B cell (primary cell): ENCODE measurements at regions not wholly inside any gene's neighbourhood (a gene's known extent, or its start where the extent isn't known, plus 50 kb on each side); places are given as distances from the start of the nearest gene placed in this dataset.

Source experiments
- ATAC-seq: fragments of 200-7000 bp; cut with Tn5 transposase; one replicate; pipeline ENCODE4 v1.10.0; 2021; ENCODE audit warnings: low read depth, mild to moderate bottlenecking, moderate number of reproducible peaks, moderate library complexity
- CTCF ChIA-PET: fragments of 350-600 bp; sonication (Branson Sonifier 250); formaldehyde crosslinking; loops from one replicate; lab custom pipeline; 2021; ENCODE audit warnings: antibody characterized with exemption, inconsistent platforms; lab: Charles Lee
- POLR2A ChIA-PET: fragments of 350-600 bp; sonication (Branson Sonifier 250); formaldehyde crosslinking; loops from one replicate; lab custom pipeline; 2021; ENCODE audit warnings: antibody characterized with exemption; lab: Charles Lee
- DNase-seq: peaks from one replicate; pipeline ENCODE4 v3.0.0; 2013
- H2AFZ ChIP-seq: 2 replicates; pipeline ENCODE4 v1.6.1; 2012; ENCODE audit warnings: mild to moderate bottlenecking, low read depth, low read length; ENCODE audit not compliant: insufficient read depth, poor library complexity, severe bottlenecking
- H3K27ac ChIP-seq, 2 donors: 1 replicate in 1 of 2; 2 replicates in 1 of 2; pipeline ENCODE4 v1.5.1; 2012 to 2013; ENCODE audit warnings: low read length in 2 of 2, mild to moderate bottlenecking in 2 of 2, moderate library complexity in 1 of 2
- H3K27me3 ChIP-seq, 4 experiments: fragments of 200-600 bp in 1 of 4; sonication (generic) in 1 of 4; replicated peaks in 1 of 4; 1 replicate in 2 of 4; 2 replicates in 2 of 4; pipeline versions ENCODE4 v1.6.1 to v1.7.0; 2013 to 2016; ENCODE audit warnings: low read length in 3 of 4, mild to moderate bottlenecking in 2 of 4, mixed read lengths in 1 of 4, moderate library complexity in 1 of 4; ENCODE audit not compliant: insufficient read depth in 4 of 4, control insufficient read depth in 3 of 4; ENCODE audit errors: control extremely low read depth in 1 of 4
- H3K36me3 ChIP-seq, 2 experiments: replicated peaks in 1 of 2; 1 replicate in 1 of 2; 2 replicates in 1 of 2; pipeline versions ENCODE4 v1.6.1 to v1.7.1; 2013; ENCODE audit warnings: low read length in 1 of 2; ENCODE audit not compliant: insufficient read depth in 2 of 2, control insufficient read depth in 1 of 2; ENCODE audit errors: control extremely low read depth in 1 of 2, extremely low read depth in 1 of 2
- H3K4me1 ChIP-seq, 2 donors: fragments of 200-600 bp in 1 of 2; sonication (generic) in 1 of 2; 1 replicate in 1 of 2; 2 replicates in 1 of 2; pipeline versions ENCODE4 v1.5.1 to v1.6.1; 2013 to 2017; ENCODE audit warnings: low read length in 2 of 2; ENCODE audit not compliant: control insufficient read depth in 2 of 2, insufficient read depth in 2 of 2
- H3K4me2 ChIP-seq: replicated peaks from 2 replicates; pipeline ENCODE3; 2012; ENCODE audit warnings: mild to moderate bottlenecking, low read depth, low read length; ENCODE audit not compliant: poor library complexity, severe bottlenecking
- H3K4me3 ChIP-seq, 5 experiments: fragments of 200-600 bp in 1 of 5; sonication (generic) in 1 of 5; 1 replicate in 3 of 5; 2 replicates in 2 of 5; pipeline versions ENCODE4 v1.5.1 to v1.7.0; 2011 to 2016; ENCODE audit warnings: low read length in 4 of 5, mild to moderate bottlenecking in 4 of 5, low read depth in 2 of 5, control low read depth in 1 of 5, moderate library complexity in 1 of 5; ENCODE audit not compliant: insufficient read depth in 1 of 5; ENCODE audit errors: control extremely low read depth in 1 of 5, extremely low read depth in 1 of 5
- H3K79me2 ChIP-seq: fragments of 200-600 bp; sonication (generic); one replicate; pipeline ENCODE4 v1.6.0; 2016; ENCODE audit warnings: low read length; ENCODE audit not compliant: control insufficient read depth, insufficient read depth
- H3K9ac ChIP-seq: fragments of 200-600 bp; sonication (generic); 2 replicates; pipeline ENCODE4 v1.6.1; 2017; ENCODE audit warnings: mild to moderate bottlenecking, low read length, moderate library complexity
- H3K9me3 ChIP-seq, 3 donors: one replicate each; pipeline versions ENCODE4 v1.6.1 to v1.7.1; 2013; ENCODE audit warnings: low read length in 2 of 3; ENCODE audit not compliant: control insufficient read depth in 2 of 3, insufficient read depth in 1 of 3; ENCODE audit errors: control extremely low read depth in 1 of 3
- H4K20me1 ChIP-seq: 2 replicates; pipeline ENCODE4 v1.6.0; 2012; ENCODE audit warnings: mild to moderate bottlenecking, low read length; ENCODE audit not compliant: insufficient read depth, control insufficient read depth, poor library complexity, severe bottlenecking
- H3K27ac Mint-ChIP-seq: one replicate; pipeline ENCODE4 v1.8.0; 2021; ENCODE audit warnings: mixed read lengths
- H3K27me3 Mint-ChIP-seq: one replicate; pipeline ENCODE4 v1.8.0; 2021; ENCODE audit warnings: mixed read lengths
- H3K4me1 Mint-ChIP-seq: one replicate; pipeline ENCODE4 v1.8.0; 2021; ENCODE audit warnings: mixed read lengths
- H3K4me3 Mint-ChIP-seq: one replicate; pipeline ENCODE4 v1.8.0; 2021; ENCODE audit warnings: mixed read lengths
- H3K9me3 Mint-ChIP-seq: one replicate; pipeline ENCODE4 v1.8.0; 2022; ENCODE audit warnings: mixed read lengths; ENCODE audit not compliant: insufficient read depth
- EZH2 ChIP-seq: IDR thresholded peaks from 2 replicates; pipeline ENCODE4 v1.6.1; 2012; ENCODE audit warnings: borderline replicate concordance, low read depth, mild to moderate bottlenecking, moderate library complexity, low read length; ENCODE audit not compliant: insufficient read depth, poor library complexity, severe bottlenecking
- WGBS: methylation state at CpG from one replicate; pipeline ENCODE4 v1.1.5; 2013; ENCODE audit warnings: missing lambda C conversion rate; ENCODE audit not compliant: insufficient coverage; 5-methylcytosine and 5-hydroxymethylcytosine counted together
- intact Hi-C: fragments of 100-400 bp; cut with micrococcal nuclease; formaldehyde crosslinking; loops from one replicate; pipeline ENCODE4 v1.10.0; 2022
- TF ChIP-seq, protein P1 (sequence below): fragments of 200-600 bp; IDR thresholded peaks from one replicate; pipeline ENCODE4 v1.8.0; 2022; ENCODE audit warnings: antibody characterized with exemption, mild to moderate bottlenecking

DNA sequence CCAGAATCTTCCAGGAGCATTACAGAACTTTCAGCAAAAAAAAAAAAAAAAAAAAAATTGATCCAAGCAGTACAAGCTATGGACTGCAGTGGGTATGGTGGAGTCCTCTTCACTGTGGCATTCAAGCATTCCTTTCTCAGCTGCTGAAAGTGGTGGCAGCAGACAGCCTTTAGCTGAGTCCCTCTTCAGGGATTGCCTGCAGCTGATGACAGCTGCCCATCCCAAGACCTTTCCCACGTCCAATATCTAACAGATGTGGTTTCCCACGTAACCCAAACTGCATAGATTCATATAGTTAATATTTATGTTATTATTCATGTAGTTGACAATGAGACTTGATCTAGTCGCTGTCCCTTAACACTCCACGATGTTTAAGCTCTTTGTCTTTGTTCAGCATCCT lies 475.9 kb downstream of the TLE1 start:
- Histone ChIP-seq H3K9ac (no peak overlapping the region), H2AFZ (no peak overlapping the region), H3K4me1 (no peaks in the 10 kb centered on the region), H3K79me2 (no peaks in the 10 kb centered on the region), H3K4me2 (no peak overlapping the region), H3K4me3 (no peak overlapping the region), H3K27ac (no peak overlapping the region), H4K20me1 (no peaks in the 10 kb centered on the region), H3K9me3 (peaks cover 0 to 4% (median 2%) of the 10 kb centered on the region in 3 donors), H3K27me3 (no peaks in the 10 kb centered on the region), H3K36me3 (no peaks in the 10 kb centered on the region)
- H3K4me3 Mint-ChIP-seq = no peak overlapping the region
- H3K9me3 Mint-ChIP-seq = no peaks in the 10 kb centered on the region
- DNase-seq = no peak
- intact Hi-C loops = no loop called here
- ChIA-PET POLR2A (no interaction called here), CTCF (no interaction called here)
- no peak overlapping the region for H3K27ac Mint-ChIP-seq
- ATAC-seq = no peak
- H3K4me1 Mint-ChIP-seq = no peaks in the 10 kb centered on the region
- no CpG with 5 or more reads among the region's 4 CpGs for WGBS
- TF ChIP-seq EZH2 = no peak
- TF ChIP-seq, protein P1, sequence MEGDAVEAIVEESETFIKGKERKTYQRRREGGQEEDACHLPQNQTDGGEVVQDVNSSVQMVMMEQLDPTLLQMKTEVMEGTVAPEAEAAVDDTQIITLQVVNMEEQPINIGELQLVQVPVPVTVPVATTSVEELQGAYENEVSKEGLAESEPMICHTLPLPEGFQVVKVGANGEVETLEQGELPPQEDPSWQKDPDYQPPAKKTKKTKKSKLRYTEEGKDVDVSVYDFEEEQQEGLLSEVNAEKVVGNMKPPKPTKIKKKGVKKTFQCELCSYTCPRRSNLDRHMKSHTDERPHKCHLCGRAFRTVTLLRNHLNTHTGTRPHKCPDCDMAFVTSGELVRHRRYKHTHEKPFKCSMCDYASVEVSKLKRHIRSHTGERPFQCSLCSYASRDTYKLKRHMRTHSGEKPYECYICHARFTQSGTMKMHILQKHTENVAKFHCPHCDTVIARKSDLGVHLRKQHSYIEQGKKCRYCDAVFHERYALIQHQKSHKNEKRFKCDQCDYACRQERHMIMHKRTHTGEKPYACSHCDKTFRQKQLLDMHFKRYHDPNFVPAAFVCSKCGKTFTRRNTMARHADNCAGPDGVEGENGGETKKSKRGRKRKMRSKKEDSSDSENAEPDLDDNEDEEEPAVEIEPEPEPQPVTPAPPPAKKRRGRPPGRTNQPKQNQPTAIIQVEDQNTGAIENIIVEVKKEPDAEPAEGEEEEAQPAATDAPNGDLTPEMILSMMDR = no peak
- H3K27me3 Mint-ChIP-seq = no peaks in the 10 kb centered on the region

DNA sequence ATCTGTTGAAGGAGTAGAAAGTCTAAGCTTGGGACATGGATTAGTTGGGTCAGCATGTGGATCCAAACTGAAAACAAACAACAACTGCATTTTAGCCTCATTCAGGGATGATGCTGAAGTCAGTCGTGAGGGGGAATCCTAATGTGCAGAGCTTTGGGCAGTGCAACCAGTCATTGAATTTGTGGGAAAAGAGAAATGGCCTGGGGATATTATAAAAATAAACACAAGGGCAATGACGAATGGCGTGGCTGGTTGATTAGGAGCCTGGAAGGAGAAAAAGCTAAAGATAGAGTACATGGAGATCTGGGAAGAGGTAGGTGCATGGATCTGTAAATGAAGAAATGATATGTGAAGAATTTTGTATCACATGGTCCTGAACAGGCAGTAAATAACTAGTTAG lies 477.6 kb downstream of the TLE1 start:
- H3K9me3 Mint-ChIP-seq = no peaks in the 10 kb centered on the region
- 87% methylated on average over 3 of the region's 3 CpGs for WGBS
- Histone ChIP-seq H3K27me3 (no peaks in the 10 kb centered on the region), H3K4me2 (no peak overlapping the region), H3K36me3 (no peaks in the 10 kb centered on the region), H4K20me1 (no peaks in the 10 kb centered on the region), H3K4me3 (no peak overlapping the region), H3K9me3 (peaks cover 0 to under 1% (median 0%) of the 10 kb centered on the region in 3 donors), H3K27ac (no peak overlapping the region), H3K9ac (no peak overlapping the region), H3K4me1 (no peaks in the 10 kb centered on the region), H3K79me2 (no peaks in the 10 kb centered on the region), H2AFZ (no peak overlapping the region)
- no peak overlapping the region for H3K27ac Mint-ChIP-seq
- ChIA-PET POLR2A (no interaction called here), CTCF (interaction anchor here (0.9 kb wide), 1 partner anchor 62 kb away, joined by 3 read pairs; no protein-coding TSS in a partner anchor)
- no peak for TF ChIP-seq EZH2
- TF ChIP-seq, protein P1 = no peak
- no peak overlapping the region for H3K4me3 Mint-ChIP-seq
- intact Hi-C loops = no loop called here
- H3K27me3 Mint-ChIP-seq = no peaks in the 10 kb centered on the region
- DNase-seq = no peak
- ATAC-seq = no peak
- H3K4me1 Mint-ChIP-seq = no peaks in the 10 kb centered on the region
